Stimulated activated CD4-positive, alpha-beta T cell treated with anti-CD3 and anti-CD28 coated beads, Interleukin-4, amount 100 ng/mL, for 48 hours (primary cell): ENCODE measurements at regions not wholly inside any gene's neighbourhood (a gene's known extent, or its start where the extent isn't known, plus 50 kb on each side); places are given as distances from the start of the nearest gene placed in this dataset.

Experiments
- DNase-seq, 2 donors: peaks; one replicate each; pipeline ENCODE4 v3.0.0-alpha.2; 2020; ENCODE audit warnings: low read depth in 2 of 2

DNA sequence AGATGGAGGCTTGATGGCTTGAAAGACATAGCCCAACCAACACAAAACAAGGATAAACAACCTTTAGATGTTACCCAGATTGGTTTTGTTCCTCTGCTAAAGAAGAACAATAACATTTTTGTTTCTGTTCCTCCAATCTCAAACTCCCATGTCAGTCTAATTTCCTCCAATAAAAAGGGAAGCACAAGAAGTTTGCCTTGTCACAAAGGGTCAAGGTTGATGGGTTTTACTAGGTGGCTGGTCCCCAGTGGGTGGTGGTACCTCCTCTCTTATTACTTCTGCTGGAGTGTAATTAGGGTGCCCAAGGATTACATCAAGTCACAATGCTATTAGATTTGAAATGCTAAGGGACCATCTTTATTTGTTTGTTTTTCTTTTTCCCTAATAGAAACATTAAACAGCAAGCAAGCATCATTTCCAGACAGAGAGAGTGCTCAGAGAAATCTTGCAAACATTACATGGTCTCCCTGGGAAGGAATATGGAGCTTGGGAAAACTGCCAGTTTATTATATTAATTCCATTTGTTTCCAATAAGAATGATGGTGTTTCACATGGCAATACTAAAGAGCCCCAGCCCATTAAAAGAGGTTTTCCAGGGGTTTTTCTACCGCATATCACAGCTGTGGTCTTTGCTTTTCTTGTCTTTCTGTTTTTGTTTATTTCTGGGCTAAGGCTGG is 78.3 kb upstream of the AOAH start:
- DNase-seq = no peak

DNA sequence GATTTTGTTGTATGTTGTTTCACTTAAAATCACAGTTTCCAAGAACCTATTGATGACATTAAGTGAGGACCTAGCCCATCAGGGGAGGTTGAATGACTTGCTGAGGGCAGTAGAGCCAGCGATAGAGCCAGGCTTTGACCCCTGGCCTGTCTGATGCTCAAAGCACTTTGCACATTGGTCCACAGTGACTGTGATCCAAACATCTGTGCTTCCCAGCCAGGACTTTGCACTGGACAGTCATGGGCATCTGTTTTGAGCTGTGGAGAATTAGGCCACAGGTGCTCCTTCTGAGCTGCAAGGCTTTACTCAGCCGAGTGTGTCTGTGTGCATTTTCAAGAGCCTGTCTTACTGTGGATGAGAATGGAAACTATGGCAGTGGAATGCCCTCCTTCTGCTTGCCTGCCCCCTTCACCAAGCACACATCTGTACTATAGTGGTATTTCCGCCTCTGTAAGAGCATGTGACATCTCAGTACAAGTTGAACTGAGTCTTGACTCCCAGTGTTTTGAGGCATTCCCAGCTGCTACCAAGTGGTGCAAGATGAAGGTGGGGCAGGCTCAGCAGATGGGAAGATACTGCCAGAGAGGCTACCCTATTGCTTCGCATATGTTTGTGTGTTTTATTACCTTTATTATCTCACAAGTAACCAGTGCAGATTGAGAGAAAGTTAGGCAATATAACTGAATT is 72.7 kb upstream of the AOAH start:
- no peak for DNase-seq

DNA sequence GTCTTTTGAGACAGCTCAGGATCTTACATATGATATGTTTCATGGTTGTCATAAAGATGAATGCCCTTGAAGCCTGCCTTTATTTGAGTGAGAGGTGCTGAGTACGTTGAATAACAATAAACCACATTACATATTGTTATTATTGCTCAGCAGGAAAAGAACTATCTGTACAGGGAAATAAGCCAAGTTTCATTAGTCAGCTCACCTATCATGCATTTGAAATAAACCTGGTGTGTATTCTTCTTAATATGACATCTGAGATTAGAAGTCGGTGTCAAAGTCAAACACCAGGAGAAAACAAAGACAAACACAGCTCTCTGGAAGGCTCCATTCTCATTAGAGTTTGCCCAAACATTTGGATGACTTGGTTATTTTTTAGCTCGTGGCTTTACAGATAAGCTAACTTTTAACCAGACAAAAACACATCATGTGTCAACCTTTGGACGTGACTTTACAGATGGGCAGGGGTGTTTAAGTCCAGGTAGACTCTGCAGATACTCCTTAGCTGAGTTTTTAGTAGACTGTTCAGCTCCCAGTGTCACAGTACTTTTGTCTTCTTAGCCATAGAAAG is 71.2 kb upstream of the AOAH start:
- DNase-seq = no peak

DNA sequence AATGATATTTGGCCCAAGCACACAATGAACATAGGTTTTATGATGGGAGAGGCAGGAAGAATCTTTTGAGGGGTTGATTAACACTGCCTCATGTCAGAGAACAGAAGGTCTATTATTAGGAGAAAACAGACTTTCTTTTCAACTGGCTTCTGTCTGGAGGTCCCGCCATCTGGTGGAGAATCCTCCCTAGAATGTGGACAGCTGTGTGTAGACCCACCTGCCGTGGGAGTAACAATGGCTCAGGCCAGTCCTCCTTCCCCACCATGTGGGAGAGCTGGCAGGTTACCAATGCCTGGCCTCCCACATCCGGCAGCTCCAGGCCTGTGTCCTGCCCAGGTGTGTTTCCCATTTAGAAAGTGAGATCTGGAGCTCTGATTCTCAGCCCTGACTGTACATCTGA is 70.4 kb upstream of the AOAH start:
- no peak for DNase-seq

DNA sequence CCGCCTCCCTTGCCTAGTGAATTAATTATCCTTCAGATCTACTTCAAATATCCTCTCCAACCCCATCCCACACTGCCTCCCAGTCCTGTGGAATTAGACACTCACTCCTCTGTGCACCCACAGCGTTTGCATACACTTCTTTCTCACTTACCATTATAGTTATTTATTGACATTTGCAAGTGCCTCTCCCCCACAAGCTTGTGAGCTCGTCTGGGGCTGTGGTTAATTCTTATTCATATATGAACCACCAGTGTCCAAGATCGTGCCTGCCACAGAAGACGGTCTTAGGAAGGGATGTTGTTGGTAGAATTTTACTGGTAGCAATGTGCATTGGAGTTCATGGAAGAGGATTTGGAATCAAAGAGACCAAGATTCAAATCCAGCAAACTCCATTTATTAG is 68.1 kb upstream of the AOAH start:
- no peak for DNase-seq

DNA sequence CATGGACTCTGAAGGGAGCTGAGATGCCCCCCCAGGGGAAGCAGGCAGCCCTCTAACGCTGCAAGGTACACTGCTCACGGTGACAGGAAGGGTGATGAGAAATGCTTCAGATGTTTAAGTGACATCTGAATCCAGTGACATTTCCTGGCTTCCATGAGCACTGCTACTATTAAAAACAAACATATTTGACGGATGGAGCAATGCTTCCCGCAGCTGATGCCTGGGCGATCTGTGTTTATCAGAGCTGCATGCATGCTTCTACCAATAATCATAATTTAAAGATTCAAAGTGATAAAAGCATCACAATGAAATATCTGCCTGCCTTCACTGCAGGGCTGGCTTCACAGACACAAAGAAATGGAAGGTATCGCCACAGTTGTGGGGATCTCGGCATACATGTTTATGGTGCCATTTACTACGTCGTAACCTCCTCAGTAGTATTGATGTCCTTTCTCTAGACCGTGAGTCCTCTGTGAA is 66.1 kb upstream of the AOAH start:
- DNase-seq = no peak

DNA sequence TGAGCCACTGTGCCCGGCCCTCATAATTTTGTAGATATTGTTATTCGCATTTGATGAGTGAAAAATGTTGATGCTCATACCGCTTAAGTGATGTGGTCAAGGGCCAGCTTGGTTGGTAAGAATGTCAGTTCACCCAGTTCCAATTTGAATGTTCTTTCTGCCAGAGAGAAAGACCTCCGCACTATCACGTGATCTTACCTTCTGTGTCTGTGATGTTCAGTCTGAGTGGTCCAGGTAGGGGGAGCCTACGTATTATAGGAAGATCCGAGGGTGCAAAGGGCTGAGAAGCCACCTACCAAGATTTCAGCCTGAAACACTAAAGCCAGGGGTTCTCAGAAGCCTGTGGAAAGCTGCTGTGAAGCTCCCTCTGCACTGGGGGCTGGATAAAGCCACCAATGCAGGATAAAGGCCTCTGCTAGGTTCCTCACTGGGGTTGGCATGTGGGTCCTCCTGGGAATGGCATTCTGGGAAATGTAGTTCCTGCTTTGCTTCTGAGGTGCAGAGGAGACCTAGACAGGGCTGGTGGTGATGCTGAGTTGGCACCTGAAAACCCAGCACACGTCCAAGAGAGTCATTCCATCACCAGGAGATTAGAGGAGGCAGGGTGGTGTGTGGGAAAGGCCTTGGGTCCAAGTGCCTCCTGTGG is 64.7 kb upstream of the AOAH start:
- DNase-seq = no peak

DNA sequence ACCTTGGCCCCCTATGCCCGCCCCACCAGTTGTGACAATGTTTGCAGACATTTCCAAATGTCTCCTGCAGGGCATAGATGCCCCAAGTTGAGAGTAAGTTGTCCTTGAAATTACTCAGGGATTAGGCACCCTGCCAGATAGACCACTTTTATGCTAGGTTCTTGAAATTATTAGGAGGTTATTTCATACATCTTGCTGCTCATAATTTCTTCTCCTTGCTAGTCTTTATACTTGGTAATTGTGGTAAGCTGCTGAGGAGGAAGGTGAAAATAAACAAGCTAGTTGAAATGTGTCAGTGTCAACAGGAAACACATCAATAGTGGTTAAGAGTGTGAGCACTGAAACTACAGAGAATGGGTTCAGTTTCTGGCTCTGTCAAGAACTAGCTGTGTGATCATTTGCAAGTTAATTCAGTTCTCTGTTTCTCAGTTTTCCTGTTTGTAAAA is 63.7 kb upstream of the AOAH start:
- no peak for DNase-seq

DNA sequence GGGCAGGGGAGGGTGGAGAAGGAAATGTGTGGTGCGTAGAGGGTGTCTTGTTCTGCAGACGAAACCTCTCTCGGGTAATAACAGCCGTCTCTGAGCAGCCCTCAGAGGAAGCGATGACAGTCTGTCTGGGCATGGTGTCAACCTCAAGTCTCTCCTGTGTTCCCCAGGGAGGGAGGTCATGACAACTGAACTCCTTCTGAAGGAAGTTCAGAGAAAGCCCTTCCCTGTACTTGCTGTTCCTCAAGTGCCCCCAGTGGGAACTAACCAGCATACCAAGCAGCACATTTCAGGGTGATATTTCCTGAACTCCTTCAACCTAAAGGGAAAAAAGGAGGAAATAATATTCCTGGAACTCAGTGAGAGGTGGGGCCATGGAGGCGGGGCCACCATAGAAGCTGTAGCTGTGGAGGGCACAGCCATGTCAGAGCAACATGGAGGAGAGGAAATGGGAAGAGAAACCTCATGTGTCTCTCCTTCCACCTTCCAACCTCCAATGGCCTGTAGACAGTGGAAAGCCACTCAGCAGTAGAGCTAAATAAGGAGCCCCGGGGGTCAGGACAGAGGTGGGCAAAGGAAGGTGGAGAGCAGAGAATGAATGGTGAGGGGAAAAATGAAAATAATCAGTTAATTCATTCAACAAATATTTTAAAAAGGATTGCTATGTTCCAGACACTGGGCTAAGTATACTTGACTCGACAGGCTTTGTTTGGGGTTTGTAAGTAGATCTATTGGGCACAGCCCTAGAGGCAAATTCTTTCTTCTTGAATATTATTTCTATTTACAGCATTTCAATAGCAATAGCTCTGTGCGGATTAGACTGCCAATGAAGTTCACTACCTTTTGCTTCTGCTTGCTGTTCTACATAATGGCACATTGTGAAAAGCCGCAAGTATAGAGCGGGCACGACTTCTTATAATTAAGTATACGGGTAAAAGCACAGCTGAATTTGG is 61.0 kb upstream of the AOAH start:
- DNase-seq = peak in 1 of 2 donors; percentile 36

DNA sequence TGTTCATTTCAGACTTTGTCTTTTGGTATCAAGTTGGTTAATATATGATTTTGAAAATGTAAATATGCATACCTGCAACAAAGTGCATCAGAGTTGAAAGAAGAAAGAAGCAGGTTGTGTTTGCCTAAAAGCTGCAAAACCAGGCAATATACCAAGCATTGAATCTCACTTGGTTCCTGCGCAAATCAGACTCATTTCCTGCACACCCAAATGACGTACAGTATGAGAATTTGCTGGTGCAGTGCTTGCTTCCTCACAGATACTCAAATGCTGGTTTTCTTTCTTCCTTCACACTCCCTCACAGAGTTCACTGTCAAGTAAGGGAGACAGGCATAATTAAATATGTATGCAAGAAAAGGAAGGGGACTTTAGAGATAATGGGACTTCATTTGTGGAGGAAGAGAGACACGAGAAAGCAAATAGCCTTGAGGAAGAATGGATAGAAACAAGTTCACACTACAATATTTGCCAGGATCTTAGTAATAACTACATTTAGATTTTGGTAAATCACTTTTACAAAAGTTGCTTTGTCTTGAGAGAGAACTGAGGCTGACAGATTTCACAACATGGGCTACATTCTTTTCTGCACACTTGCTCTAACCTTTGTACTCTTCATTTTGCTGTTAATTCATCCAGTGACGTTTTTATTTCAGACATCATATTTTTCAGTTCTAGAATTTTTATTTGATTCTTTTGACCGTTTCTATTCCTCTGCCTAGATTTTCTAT is 56.9 kb upstream of the AOAH start:
- no peak for DNase-seq

DNA sequence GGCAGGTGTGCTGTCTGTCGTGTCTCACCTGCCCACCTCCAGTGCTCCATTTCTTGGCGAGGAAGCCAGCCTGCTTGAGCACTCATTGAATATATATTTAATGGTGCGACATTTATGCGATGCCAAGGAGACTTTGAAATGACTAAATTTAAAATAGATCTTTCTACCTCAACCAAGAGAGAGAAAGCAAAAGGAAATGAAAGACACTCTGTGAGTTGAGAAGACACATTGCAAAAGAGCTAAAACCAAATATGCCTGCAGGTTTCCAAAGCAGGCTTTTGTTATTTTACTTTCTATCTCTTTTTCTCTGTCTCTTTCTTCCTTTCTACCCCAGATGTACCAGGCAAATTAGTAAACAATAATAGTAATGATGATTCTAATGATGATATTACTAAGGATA is 53.6 kb upstream of the AOAH start:
- no peak for DNase-seq

DNA sequence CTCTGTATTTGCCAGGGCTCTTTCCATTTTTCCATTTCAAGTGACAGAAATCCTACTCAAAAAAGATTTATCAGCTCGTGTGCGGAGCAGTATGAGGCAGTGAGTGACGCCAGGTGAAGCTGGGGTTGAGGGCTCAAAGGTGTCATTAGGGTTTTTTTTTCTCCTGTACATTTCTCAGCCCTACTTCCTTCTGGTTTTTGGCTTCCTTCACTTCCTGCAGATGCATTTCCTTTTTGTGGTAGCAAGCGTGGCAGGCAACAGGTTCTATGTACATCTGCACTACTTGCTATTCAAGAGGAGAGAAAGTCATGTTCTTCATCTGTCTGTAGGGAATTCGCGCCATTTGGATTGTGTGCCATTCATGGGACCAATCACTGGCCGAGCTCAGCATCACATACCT is 52.8 kb upstream of the AOAH start:
- no peak for DNase-seq

DNA sequence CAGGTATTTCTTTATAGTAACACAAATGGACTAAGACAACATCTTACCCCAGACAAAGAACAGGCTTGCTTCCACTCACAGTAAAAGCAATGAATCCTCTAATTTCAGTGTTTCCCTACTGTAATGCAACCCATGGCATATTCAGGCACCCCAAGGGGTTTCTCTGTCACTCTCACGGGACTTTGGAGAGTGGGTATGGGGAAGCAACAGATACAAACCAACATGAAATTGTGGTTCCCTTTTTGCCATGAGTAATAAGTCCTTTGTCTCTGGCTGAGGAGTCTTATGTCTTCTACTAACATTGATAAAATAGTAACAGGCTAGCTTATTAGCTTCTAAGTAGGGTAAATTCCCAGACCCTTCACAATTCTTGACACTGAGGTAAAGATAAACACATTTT is 51.4 kb upstream of the AOAH start:
- no peak for DNase-seq

DNA sequence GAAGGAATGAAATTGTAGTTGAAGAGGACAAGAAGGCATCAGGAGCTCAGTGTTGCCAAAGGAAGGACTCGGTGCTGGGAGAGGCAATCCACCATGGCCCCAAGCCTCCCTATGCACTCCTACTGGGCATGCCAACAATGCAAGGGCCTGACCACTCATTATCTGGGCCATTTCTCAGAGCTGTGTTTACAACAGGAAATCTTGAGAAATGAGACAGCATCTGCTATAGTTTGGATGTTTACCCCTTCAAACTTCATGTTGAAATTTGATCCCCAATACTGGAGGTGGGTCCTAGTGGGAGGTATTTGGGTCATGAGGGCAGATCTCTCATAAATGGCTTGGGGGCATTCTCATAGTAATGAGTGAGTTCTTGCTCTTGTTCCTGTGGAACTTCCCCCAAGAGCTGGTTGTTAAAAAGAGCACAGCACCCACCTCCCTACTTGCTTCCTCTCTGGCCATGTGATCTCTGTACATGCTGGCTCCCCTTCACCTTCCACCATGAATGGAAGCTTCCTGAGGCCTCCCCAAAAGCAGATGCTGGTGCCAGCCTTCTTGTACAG is 50.8 kb upstream of the AOAH start:
- no peak for DNase-seq
